DOHH2 (cell line): ENCODE measurements at regions not wholly inside any gene's neighbourhood (a gene's known extent, or its start where the extent isn't known, plus 50 kb on each side); places are given as distances from the start of the nearest gene placed in this dataset.

Experiments used
- H3F3A ChIP-seq: fragments of 200-600 bp; sonication (generic), shearing (Covaris generic); 2 replicates; pipeline ENCODE4 v1.6.0; 2016; ENCODE audit warnings: antibody characterized with exemption, mild to moderate bottlenecking; ENCODE audit not compliant: control insufficient read depth, insufficient read depth
- H3K27ac ChIP-seq: fragments of 200-600 bp; sonication (generic); 2 replicates; pipeline ENCODE4 v1.5.1; 2014; ENCODE audit warnings: low read depth, mild to moderate bottlenecking, low read length, moderate library complexity
- H3K27me3 ChIP-seq: fragments of 200-600 bp; sonication (generic); 2 replicates; pipeline ENCODE4 v1.6.1; 2014; ENCODE audit warnings: mild to moderate bottlenecking, low read length, mixed read lengths; ENCODE audit not compliant: control insufficient read depth
- H3K36me3 ChIP-seq: fragments of 200-600 bp; sonication (generic); 2 replicates; pipeline ENCODE4 v1.6.1; 2014; ENCODE audit warnings: mild to moderate bottlenecking, low read length, moderate library complexity, mixed read lengths; ENCODE audit not compliant: control insufficient read depth
- H3K4me1 ChIP-seq: fragments of 200-600 bp; sonication (generic); 2 replicates; pipeline ENCODE4 v1.6.1; 2014; ENCODE audit warnings: mild to moderate bottlenecking, low read length, mixed read lengths; ENCODE audit not compliant: control insufficient read depth
- H3K4me2 ChIP-seq: fragments of 200-600 bp; sonication (generic); 2 replicates; pipeline ENCODE4 v1.6.0; 2014; ENCODE audit warnings: mild to moderate bottlenecking, low read length, moderate library complexity
- H3K4me3 ChIP-seq: fragments of 200-600 bp; sonication (generic); 2 replicates; pipeline ENCODE4 v1.5.1; 2014; ENCODE audit warnings: mild to moderate bottlenecking, low read length, mixed read lengths
- H3K79me2 ChIP-seq: fragments of 200-600 bp; sonication (generic); 2 replicates; pipeline ENCODE4 v1.6.1; 2014; ENCODE audit warnings: mild to moderate bottlenecking, low read length, mixed read lengths; ENCODE audit not compliant: control insufficient read depth
- H3K9me2 ChIP-seq: fragments of 200-600 bp; sonication (generic); replicated peaks from 2 replicates; pipeline ENCODE4 v1.6.1; 2014; ENCODE audit warnings: mild to moderate bottlenecking, low read length, mixed read lengths; ENCODE audit not compliant: control insufficient read depth
- H3K9me3 ChIP-seq: fragments of 200-600 bp; sonication (generic); 2 replicates; pipeline ENCODE4 v1.6.1; 2014; ENCODE audit warnings: antibody characterized with exemption, low read length, mixed read lengths; ENCODE audit not compliant: control insufficient read depth, insufficient read depth
- H4K20me1 ChIP-seq: fragments of 200-600 bp; sonication (generic); 2 replicates; pipeline ENCODE4 v1.6.0; 2014; ENCODE audit warnings: low read depth, mild to moderate bottlenecking, antibody characterized with exemption, low read length, moderate library complexity; ENCODE audit not compliant: control insufficient read depth, insufficient read depth
- EZH2phosphoT487 ChIP-seq: fragments of 200-600 bp; sonication (generic); IDR thresholded peaks from 2 replicates; pipeline ENCODE4 v1.6.1; 2017; ENCODE audit warnings: borderline replicate concordance, mild to moderate bottlenecking, antibody characterized with exemption, low read length, moderate library complexity, mixed read lengths
- TF ChIP-seq, protein P1 (sequence below): fragments of 200-600 bp; sonication (generic); IDR thresholded peaks from one replicate; pipeline ENCODE4 v1.5.1; 2014; ENCODE audit warnings: antibody characterized with exemption, mild to moderate bottlenecking, low read depth, low read length; ENCODE audit not compliant: poor library complexity, severe bottlenecking

DNA sequence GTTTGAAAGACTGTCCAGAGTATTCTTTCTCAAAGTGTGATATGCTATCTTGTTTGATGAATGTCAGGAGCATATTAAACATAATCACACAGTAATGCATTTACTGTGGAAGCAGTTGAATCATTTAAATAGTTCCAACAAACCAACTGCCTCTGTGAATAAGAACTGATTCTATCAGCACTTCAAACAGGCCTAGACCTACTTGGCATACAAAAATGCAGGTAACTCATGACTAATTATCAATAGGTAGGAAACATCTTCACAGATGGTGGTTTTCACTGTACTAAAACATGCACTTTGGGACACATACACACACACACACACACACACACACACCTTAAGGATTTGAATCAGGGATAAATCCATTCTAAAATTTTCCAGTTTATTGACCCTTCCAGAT lies 91.2 kb upstream of the SNX2 start:
- H3K27me3 ChIP-seq = no peaks in the 10 kb centered on the region
- no peak overlapping the region for H3K27ac ChIP-seq
- no peaks in the 10 kb centered on the region for H3K9me2 ChIP-seq
- H4K20me1 ChIP-seq = no peaks in the 10 kb centered on the region
- no peaks in the 10 kb centered on the region for H3K36me3 ChIP-seq
- H3K4me3 ChIP-seq = no peak overlapping the region
- H3K9me3 ChIP-seq = no peaks in the 10 kb centered on the region
- no peaks in the 10 kb centered on the region for H3F3A ChIP-seq
- no peaks in the 10 kb centered on the region for H3K4me1 ChIP-seq
- no peaks in the 10 kb centered on the region for H3K79me2 ChIP-seq
- H3K4me2 ChIP-seq = no peak overlapping the region
- TF ChIP-seq, protein P1, sequence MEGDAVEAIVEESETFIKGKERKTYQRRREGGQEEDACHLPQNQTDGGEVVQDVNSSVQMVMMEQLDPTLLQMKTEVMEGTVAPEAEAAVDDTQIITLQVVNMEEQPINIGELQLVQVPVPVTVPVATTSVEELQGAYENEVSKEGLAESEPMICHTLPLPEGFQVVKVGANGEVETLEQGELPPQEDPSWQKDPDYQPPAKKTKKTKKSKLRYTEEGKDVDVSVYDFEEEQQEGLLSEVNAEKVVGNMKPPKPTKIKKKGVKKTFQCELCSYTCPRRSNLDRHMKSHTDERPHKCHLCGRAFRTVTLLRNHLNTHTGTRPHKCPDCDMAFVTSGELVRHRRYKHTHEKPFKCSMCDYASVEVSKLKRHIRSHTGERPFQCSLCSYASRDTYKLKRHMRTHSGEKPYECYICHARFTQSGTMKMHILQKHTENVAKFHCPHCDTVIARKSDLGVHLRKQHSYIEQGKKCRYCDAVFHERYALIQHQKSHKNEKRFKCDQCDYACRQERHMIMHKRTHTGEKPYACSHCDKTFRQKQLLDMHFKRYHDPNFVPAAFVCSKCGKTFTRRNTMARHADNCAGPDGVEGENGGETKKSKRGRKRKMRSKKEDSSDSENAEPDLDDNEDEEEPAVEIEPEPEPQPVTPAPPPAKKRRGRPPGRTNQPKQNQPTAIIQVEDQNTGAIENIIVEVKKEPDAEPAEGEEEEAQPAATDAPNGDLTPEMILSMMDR = no peak
- no peak for TF ChIP-seq EZH2phosphoT487

DNA sequence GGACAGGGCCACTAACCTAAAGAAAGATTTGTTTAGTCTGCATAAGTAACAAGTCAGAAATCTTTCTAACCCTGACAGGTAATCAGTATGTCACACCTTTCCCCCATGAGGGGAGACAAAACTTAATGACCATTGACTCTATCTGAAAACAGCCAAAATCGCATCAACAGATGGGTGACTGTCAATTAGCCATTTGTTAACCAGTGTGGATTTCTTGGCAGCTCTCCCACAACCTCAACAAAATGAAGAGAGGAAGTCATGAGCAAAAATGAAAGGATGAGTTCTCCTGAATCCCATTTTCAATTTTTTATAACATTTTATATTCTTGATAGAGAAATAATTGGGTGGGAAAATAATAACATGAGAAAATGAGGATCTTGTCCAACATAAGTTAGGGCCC lies 84.6 kb upstream of the SNX2 start:
- Histone ChIP-seq H3K27ac (no peak overlapping the region), H3K4me3 (no peak overlapping the region), H3K4me2 (no peak overlapping the region), H3F3A (no peaks in the 10 kb centered on the region), H3K36me3 (no peaks in the 10 kb centered on the region), H3K9me2 (no peaks in the 10 kb centered on the region), H3K27me3 (no peaks in the 10 kb centered on the region), H3K4me1 (no peaks in the 10 kb centered on the region), H3K79me2 (no peaks in the 10 kb centered on the region), H3K9me3 (no peaks in the 10 kb centered on the region), H4K20me1 (no peaks in the 10 kb centered on the region)
- TF ChIP-seq, protein P1 = no peak
- TF ChIP-seq EZH2phosphoT487 = no peak

DNA sequence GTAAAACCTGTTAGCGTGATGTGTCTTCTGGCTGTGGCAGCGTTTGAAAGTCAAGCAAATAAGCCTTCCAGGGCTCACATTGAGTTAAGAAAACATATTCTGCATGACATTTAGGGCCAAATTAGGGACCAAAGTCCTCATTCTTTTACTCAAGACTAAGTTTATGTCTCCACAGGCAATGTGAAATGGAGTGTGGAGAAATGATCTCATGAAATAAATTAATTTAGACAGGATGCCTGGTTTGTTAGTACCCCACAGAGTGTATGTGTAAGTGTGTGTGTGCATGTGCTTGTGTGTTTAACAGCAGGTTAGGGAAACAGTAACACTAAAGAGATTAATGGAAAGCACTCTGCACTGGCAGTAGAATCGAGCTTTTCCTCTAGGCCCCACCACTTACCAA lies 82.9 kb upstream of the SNX2 start:
- Histone ChIP-seq H3K9me3 (no peaks in the 10 kb centered on the region), H3K4me1 (no peaks in the 10 kb centered on the region; the same call in 1 of the 2 replicates), H3K4me2 (no peak overlapping the region), H3K79me2 (no peaks in the 10 kb centered on the region), H3K4me3 (no peak overlapping the region), H3K9me2 (no peaks in the 10 kb centered on the region), H3K27ac (no peak overlapping the region), H3K27me3 (no peaks in the 10 kb centered on the region), H4K20me1 (no peaks in the 10 kb centered on the region), H3F3A (no peaks in the 10 kb centered on the region), H3K36me3 (no peaks in the 10 kb centered on the region)
- TF ChIP-seq, protein P1 = no peak
- no peak for TF ChIP-seq EZH2phosphoT487

DNA sequence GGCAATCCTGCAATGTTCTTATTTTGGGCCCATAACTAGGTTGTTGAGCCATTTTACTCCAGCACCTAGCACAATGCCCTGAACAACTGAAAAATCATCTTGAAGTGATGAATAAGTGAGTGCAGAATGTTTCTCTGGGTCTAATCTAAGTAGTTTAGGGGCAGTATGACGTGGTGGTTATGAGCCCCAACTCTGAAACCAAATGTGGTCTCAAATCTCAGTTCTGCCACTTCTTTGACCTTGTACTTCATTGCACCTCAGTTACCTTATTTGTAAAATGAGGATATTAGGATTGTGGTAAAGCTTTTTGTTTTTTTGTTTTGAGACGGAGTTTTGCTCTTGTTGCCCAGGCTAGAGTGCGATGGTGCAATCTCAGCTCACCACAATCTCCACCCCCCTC lies 80.9 kb upstream of the SNX2 start:
- Histone ChIP-seq H3K9me2 (no peaks in the 10 kb centered on the region; the same call in 1 of the 2 replicates), H3K27me3 (no peaks in the 10 kb centered on the region), H3K4me2 (no peak overlapping the region), H3K36me3 (no peaks in the 10 kb centered on the region), H3F3A (no peaks in the 10 kb centered on the region), H3K79me2 (no peaks in the 10 kb centered on the region), H3K4me1 (no peaks in the 10 kb centered on the region; the same call in 1 of the 2 replicates), H3K9me3 (no peaks in the 10 kb centered on the region), H3K27ac (no peak overlapping the region), H3K4me3 (no peak overlapping the region), H4K20me1 (no peaks in the 10 kb centered on the region)
- TF ChIP-seq, protein P1 = no peak
- TF ChIP-seq EZH2phosphoT487 = no peak
